ENCODE measurements at regions not wholly inside any gene's neighbourhood (a gene's known extent, or its start where the extent isn't known, plus 50 kb on each side); places are given as distances from the start of the nearest gene placed in this dataset.

DNA sequence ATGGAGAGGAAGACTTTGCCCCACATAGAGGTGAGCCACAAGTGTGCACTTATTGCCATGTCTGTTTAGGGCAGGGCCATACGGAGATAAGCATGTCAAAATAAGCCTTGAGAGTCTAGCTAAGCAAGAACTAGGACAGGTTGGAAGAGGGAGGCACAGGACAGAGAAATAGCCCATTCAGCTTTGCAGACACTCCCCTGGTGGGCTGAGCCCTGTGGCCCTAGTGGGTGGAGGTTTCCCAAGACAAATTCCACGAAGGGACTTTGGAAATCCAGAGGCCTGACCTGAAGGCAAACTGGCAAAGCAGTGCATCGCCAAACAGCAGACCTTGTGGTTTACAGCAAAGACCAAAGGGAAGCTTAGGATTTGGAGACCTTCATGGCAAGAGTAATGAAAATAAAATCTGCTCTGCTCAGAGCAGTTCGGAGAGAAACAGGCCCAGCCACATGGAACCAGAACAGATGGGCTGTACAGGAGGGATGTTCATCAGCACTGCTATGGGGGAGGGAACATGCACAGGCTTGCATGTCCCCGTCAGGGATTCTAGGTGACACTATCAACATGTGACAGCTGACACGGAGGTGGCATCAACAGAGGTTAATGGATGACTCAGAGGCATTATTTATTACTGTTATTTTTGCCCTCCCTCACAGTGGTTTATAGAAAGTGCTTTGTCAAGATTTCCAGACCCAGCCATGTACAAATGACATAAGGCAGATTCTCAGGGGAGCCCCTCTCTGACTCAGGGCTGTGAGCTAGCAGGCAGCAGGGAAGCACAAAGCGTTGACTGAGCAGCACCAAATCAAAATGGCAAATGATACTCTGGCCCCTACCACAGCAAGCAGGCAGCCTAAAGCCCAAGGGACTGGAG lies 90.1 kb upstream of the IRF2BP2 start:
- no peak overlapping the region for H3K27ac Mint-ChIP-seq (ENCODE audit: unreplicated experiment)
- TF ChIP-seq, protein P1, sequence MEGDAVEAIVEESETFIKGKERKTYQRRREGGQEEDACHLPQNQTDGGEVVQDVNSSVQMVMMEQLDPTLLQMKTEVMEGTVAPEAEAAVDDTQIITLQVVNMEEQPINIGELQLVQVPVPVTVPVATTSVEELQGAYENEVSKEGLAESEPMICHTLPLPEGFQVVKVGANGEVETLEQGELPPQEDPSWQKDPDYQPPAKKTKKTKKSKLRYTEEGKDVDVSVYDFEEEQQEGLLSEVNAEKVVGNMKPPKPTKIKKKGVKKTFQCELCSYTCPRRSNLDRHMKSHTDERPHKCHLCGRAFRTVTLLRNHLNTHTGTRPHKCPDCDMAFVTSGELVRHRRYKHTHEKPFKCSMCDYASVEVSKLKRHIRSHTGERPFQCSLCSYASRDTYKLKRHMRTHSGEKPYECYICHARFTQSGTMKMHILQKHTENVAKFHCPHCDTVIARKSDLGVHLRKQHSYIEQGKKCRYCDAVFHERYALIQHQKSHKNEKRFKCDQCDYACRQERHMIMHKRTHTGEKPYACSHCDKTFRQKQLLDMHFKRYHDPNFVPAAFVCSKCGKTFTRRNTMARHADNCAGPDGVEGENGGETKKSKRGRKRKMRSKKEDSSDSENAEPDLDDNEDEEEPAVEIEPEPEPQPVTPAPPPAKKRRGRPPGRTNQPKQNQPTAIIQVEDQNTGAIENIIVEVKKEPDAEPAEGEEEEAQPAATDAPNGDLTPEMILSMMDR (IDR thresholded peaks at IDR 0.05; ENCODE audit: unreplicated experiment) = no peak
- H3K36me3 Mint-ChIP-seq (ENCODE audit: low read depth, unreplicated experiment) = no peaks in the 10 kb centered on the region
- H3K9me3 Mint-ChIP-seq (ENCODE audit: unreplicated experiment) = no peaks in the 10 kb centered on the region
- DNase-seq (ENCODE audit: low spot score) = no peak
- H3K4me1 Mint-ChIP-seq (ENCODE audit: unreplicated experiment) = peaks cover 2% of the 10 kb centered on the region
- peaks cover 12% of the 10 kb centered on the region for H3K27me3 Mint-ChIP-seq (ENCODE audit: unreplicated experiment)
- no peak overlapping the region for H3K4me3 Mint-ChIP-seq (ENCODE audit: unreplicated experiment)

- TF ChIP-seq, protein P1 (IDR thresholded peaks at IDR 0.05; ENCODE audit: unreplicated experiment) = no peak
- Mint-ChIP-seq H3K9me3 (ENCODE audit: unreplicated experiment) (no peaks in the 10 kb centered on the region), H3K36me3 (ENCODE audit: low read depth, unreplicated experiment) (no peaks in the 10 kb centered on the region)
Measured at GRCh38 chr1:234698686-234699085, 88.7 kb upstream of the IRF2BP2 start.

DNA sequence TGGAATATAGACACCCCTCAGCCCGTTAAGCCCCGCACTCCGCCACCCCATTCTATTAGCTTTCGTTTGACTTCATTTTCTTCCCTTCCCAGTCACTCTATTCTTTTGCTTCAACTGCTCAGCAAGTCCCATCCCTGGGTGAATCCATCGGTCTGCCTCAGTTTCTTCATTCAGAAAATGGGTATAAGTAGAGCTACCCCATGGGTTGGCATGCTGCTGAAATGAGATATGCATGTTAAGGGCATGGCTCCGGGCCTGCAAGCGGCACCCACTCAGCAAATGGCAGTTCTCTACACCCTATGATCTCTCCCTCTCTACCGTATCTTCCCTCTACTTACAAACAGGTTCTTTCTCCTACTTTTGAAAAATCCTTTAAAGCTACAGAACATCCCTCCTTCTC lies 87.8 kb upstream of the IRF2BP2 start:
- Mint-ChIP-seq H3K27me3 (ENCODE audit: unreplicated experiment) (peaks cover 12% of the 10 kb centered on the region), H3K9me3 (ENCODE audit: unreplicated experiment) (no peaks in the 10 kb centered on the region), H3K4me1 (ENCODE audit: unreplicated experiment) (peaks cover under 1% of the 10 kb centered on the region), H3K36me3 (ENCODE audit: low read depth, unreplicated experiment) (no peaks in the 10 kb centered on the region), H3K27ac (ENCODE audit: unreplicated experiment) (peak overlapping the region; percentile 16), H3K4me3 (ENCODE audit: unreplicated experiment) (no peak overlapping the region)
- TF ChIP-seq, protein P1 (IDR thresholded peaks at IDR 0.05; ENCODE audit: unreplicated experiment) = no peak
- no peak for DNase-seq (ENCODE audit: low spot score)

More at GRCh38 chr1:234698686-234699085, 88.7 kb upstream of the IRF2BP2 start:
- Mint-ChIP-seq H3K4me1 (ENCODE audit: unreplicated experiment) (peaks cover 2% of the 10 kb centered on the region), H3K27me3 (ENCODE audit: unreplicated experiment) (peaks cover 12% of the 10 kb centered on the region), H3K4me3 (ENCODE audit: unreplicated experiment) (no peak overlapping the region), H3K27ac (ENCODE audit: unreplicated experiment) (no peak overlapping the region)
- DNase-seq (ENCODE audit: low spot score) = no peak

DNA sequence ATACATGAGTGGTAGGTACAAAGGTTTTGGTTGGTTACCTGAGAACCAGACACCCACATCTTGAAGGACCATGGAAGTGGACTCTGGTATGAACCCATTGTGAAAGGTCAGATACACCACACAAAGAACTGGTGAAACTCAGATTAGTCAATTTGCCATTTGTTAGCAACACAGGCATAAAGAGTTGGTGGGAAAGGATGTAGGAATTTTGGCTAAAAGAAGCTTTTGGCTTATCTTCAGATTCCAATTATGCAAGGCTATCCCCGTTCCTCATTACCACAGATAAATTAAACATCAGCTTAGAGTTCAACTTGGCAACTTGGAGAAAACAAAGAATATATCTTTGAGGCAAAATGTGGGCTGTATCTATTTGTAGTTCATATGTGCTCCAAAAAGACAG lies 87.0 kb upstream of the IRF2BP2 start:
- Mint-ChIP-seq H3K36me3 (ENCODE audit: low read depth, unreplicated experiment) (no peaks in the 10 kb centered on the region), H3K27me3 (ENCODE audit: unreplicated experiment) (peaks cover 12% of the 10 kb centered on the region), H3K4me3 (ENCODE audit: unreplicated experiment) (no peak overlapping the region), H3K4me1 (ENCODE audit: unreplicated experiment) (no peaks in the 10 kb centered on the region), H3K27ac (ENCODE audit: unreplicated experiment) (no peak overlapping the region), H3K9me3 (ENCODE audit: unreplicated experiment) (no peaks in the 10 kb centered on the region)
- DNase-seq (ENCODE audit: low spot score) = no peak
- TF ChIP-seq, protein P1 (IDR thresholded peaks at IDR 0.05; ENCODE audit: unreplicated experiment) = no peak

DNA sequence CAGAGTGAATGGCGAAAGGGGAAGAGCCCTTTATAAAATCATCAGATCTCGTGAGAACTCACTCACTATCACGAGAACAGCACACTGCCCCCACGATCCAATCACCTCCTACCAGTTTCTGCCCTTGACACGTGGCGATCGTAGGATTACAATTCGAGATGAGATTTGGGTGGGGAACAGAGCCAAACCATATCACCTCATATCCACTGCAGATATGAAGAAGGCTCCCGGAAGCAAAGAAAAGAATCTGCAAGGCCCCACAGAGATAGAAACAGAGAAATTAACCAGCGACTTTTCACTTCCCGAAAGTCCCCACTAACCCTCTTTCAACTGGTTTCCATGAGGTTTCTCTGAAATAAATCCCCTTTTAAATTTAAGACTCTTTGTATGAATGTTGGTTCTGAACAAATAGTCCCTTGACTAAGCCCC lies 86.2 kb upstream of the IRF2BP2 start:
- Mint-ChIP-seq H3K27me3 (ENCODE audit: unreplicated experiment) (peaks cover 12% of the 10 kb centered on the region), H3K36me3 (ENCODE audit: low read depth, unreplicated experiment) (no peaks in the 10 kb centered on the region), H3K4me3 (ENCODE audit: unreplicated experiment) (no peak overlapping the region), H3K4me1 (ENCODE audit: unreplicated experiment) (no peaks in the 10 kb centered on the region), H3K9me3 (ENCODE audit: unreplicated experiment) (no peaks in the 10 kb centered on the region), H3K27ac (ENCODE audit: unreplicated experiment) (no peak overlapping the region)
- TF ChIP-seq, protein P1 (IDR thresholded peaks at IDR 0.05; ENCODE audit: unreplicated experiment) = no peak
- DNase-seq (ENCODE audit: low spot score) = no peak
